PC-3 (cell line): ENCODE measurements at regions not wholly inside any gene's neighbourhood (a gene's known extent, or its start where the extent isn't known, plus 50 kb on each side); places are given as distances from the start of the nearest gene placed in this dataset.

ENCODE experiments used
- CTCF ChIP-seq: fragments of 300-600 bp; sonication (generic); conservative IDR thresholded peaks from 2 replicates; pipeline ENCODE4 v1.5.1; 2017; ENCODE audit warnings: antibody characterized with exemption, low read depth, mild to moderate bottlenecking, low read length
- EZH2phosphoT487 ChIP-seq: fragments of 300-600 bp; sonication (generic); IDR thresholded peaks from 2 replicates; pipeline ENCODE4 v1.6.1; 2018; ENCODE audit warnings: mild to moderate bottlenecking, antibody characterized with exemption, low read length, borderline replicate concordance

- TF ChIP-seq CTCF (no peak), EZH2phosphoT487 (no peak)
Measured at GRCh38 chr20:22675341-22675740, 91.0 kb upstream of the FOXA2 start.
